Muscle of leg (tissue), 3 donors: ENCODE measurements at regions not wholly inside any gene's neighbourhood (a gene's known extent, or its start where the extent isn't known, plus 50 kb on each side); places are given as distances from the start of the nearest gene placed in this dataset.

Source experiments
- DNase-seq: peaks from one replicate; pipeline ENCODE4 v3.0.0; 2013
- H3K27ac ChIP-seq: one replicate; pipeline ENCODE4 v1.5.1; 2013; ENCODE audit warnings: mild to moderate bottlenecking, low read length, control low read depth
- H3K27me3 ChIP-seq: one replicate; pipeline ENCODE4 v1.6.1; 2013; ENCODE audit warnings: low read length; ENCODE audit not compliant: control insufficient read depth, insufficient read depth
- H3K36me3 ChIP-seq: one replicate; pipeline ENCODE4 v1.6.1; 2013; ENCODE audit warnings: low read length; ENCODE audit not compliant: control insufficient read depth, insufficient read depth
- H3K4me1 ChIP-seq: one replicate; pipeline ENCODE4 v1.6.1; 2013; ENCODE audit warnings: low read length; ENCODE audit not compliant: control insufficient read depth, insufficient read depth
- H3K4me3 ChIP-seq: one replicate; pipeline ENCODE4 v1.5.1; 2013; ENCODE audit warnings: low read length, control low read depth
- H3K9me3 ChIP-seq: replicated peaks from 2 replicates; pipeline ENCODE4 v1.6.1; 2013; ENCODE audit warnings: low read depth, low read length; ENCODE audit not compliant: control insufficient read depth
- WGBS: methylation state at CpG from one replicate; pipeline ENCODE4 v1.1.5; 2013; ENCODE audit warnings: missing lambda C conversion rate; ENCODE audit not compliant: insufficient coverage; 5-methylcytosine and 5-hydroxymethylcytosine counted together

DNA sequence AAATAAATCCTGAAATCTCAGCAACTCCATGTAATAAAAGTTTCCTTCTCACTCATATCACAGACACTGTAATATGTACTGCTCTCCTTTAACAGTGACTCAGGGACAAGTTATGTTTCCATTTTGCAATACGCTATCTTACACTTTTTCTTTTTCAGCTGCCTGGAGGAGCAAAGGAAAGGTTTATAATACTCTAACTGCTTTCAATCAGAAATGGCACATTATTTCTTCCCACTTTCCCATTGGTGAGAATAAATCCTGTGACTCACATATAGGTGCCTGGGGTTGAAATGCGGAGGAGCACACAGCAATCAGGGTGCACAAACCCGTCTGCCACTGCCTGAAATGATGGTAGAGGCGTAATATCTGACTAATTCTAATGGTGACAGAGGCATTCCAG lies 186.6 kb downstream of the HINT1 start:
- no peak for DNase-seq
- Histone ChIP-seq H3K27ac (no peak overlapping the region), H3K4me3 (no peak overlapping the region), H3K9me3 (no peaks in the 10 kb centered on the region), H3K27me3 (no peaks in the 10 kb centered on the region), H3K36me3 (no peaks in the 10 kb centered on the region), H3K4me1 (no peaks in the 10 kb centered on the region)
- no CpG with 5 or more reads among the region's 4 CpGs for WGBS

DNA sequence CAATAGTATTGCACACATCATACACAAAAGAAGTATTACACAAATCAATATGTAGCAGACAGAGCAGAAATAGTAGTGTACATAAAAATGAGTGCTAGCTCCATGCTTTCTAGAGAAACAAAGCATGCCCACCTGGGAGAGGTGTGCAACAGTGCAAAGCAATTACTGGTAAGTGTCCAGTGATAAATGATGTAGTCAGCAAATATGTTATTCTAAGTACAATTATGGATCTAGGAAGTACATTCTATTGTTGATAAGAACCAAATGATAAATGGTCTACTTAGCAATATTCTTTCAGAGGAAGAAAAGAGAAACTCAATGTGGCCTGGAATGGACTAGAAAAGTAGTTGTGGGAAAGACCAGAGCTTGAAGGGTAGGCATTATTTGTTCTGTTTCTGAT lies 188.6 kb downstream of the HINT1 start:
- Histone ChIP-seq H3K4me3 (no peak overlapping the region), H3K9me3 (no peaks in the 10 kb centered on the region), H3K4me1 (no peaks in the 10 kb centered on the region), H3K27ac (no peak overlapping the region), H3K27me3 (no peaks in the 10 kb centered on the region), H3K36me3 (no peaks in the 10 kb centered on the region)
- no peak for DNase-seq

DNA sequence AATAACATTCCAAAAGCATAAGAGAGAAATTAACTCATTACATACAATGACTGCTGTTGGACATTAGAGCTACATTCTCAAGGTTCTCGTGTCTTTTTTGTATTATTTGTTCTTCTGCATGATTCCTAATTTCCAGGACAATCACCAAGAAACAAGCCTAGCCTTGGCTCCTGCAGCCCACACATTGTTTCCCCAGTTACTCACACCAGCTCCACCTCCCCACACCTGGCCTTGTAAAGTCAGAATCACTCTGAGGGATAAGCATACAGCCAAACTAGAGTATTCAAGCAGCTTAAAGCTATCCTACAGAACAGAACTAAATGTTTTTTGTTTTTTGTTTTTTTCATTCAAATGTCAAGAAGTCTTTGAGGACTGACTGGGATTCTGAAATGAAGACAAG lies 189.2 kb downstream of the HINT1 start:
- Histone ChIP-seq H3K4me1 (no peaks in the 10 kb centered on the region), H3K27ac (no peak overlapping the region), H3K36me3 (no peaks in the 10 kb centered on the region), H3K27me3 (no peaks in the 10 kb centered on the region), H3K4me3 (no peak overlapping the region), H3K9me3 (no peaks in the 10 kb centered on the region)
- no peak for DNase-seq
- no CpG with 5 or more reads among the region's 1 CpG for WGBS

DNA sequence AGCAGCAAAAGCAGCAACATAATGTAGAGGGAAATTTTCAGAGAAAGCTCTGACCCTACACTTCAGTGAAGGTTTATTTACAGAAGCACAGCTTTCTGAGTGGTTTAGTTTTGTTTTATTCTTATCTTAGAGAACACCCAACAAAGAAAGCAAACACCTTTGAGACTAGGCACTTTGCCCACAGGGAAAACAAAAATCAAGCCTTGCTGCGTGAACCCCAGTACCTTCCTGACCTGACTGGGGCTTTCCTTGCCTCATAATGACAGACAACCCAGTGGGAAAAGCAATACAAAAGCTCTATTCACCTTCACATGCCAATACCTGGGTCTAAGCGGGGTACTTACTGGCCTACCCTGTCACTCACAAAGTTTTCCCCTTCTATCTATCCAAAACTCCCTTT lies 189.8 kb downstream of the HINT1 start:
- 54% methylated on average over 2 of the region's 2 CpGs for WGBS
- no peak overlapping the region for H3K27ac ChIP-seq
- H3K4me3 ChIP-seq: no peak overlapping the region
- H3K36me3 ChIP-seq: no peaks in the 10 kb centered on the region
- no peaks in the 10 kb centered on the region for H3K9me3 ChIP-seq
- H3K27me3 ChIP-seq: no peaks in the 10 kb centered on the region
- no peaks in the 10 kb centered on the region for H3K4me1 ChIP-seq
- DNase-seq: no peak

DNA sequence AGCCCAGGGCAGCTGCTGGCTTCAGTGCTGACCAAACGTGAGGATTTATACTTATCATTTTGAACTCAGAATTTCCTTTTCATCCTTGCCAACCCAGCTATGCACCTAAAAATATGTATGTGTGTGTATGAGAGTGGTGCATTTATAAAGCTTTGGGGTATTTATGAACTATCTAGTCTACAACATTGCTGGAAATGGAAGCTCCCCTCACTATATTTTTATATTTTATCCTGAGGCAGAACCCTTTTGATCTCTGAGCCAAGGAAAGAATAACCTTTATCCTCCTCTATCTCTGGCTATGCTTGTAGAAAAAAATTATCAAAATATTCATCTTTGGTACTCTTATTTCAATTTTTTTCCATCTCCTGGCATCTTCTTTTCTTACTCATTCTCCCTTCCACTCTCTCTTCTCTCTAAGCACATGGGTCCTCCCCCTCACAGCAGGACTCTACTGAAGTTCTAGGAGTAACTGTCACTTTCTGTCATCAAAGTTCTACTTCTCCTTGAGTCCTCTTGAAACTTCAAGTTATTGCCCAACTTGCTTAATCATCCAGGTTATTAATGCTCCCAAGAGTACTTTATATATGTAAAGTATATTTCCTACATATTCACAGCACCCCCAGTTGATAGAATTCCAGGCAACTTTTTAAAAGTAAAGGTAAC lies 190.9 kb downstream of the HINT1 start:
- no peak overlapping the region for H3K4me3 ChIP-seq
- no CpG with 5 or more reads among the region's 1 CpG for WGBS
- H3K27ac ChIP-seq: no peak overlapping the region
- no peaks in the 10 kb centered on the region for H3K9me3 ChIP-seq
- DNase-seq: no peak
- H3K36me3 ChIP-seq: no peaks in the 10 kb centered on the region
- no peaks in the 10 kb centered on the region for H3K27me3 ChIP-seq
- H3K4me1 ChIP-seq: no peaks in the 10 kb centered on the region

DNA sequence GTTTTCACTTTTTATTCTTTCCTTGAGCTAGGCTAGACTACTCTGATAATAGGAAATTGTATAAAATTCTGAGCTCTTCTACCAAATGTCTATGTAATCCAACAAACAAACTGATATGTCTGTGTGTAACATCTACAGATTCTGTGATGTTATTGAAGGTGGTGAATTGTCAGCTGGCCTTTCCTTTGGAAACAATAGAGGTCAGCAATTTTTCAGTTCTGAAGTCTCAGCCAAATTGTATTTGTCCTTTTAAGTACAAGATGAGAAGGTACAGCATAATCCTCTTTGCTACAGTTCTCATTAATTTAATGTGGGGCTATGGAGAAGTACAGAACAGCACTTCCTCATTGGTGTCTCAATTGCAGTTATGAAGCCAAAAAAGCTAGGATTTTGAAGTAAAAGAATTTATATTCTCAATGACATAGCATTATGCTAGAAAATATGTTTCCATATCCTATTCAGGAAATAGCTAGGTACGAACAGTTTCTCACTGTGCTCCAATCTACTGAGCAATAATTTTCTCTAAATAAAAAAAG lies 198.0 kb downstream of the HINT1 start:
- no peaks in the 10 kb centered on the region for H3K27me3 ChIP-seq
- no peaks in the 10 kb centered on the region for H3K36me3 ChIP-seq
- H3K4me1 ChIP-seq: no peaks in the 10 kb centered on the region
- H3K27ac ChIP-seq: no peak overlapping the region
- no peak overlapping the region for H3K4me3 ChIP-seq
- no peak for DNase-seq
- peaks cover under 1% of the 10 kb centered on the region for H3K9me3 ChIP-seq
- WGBS: no CpG with 5 or more reads among the region's 1 CpG

DNA sequence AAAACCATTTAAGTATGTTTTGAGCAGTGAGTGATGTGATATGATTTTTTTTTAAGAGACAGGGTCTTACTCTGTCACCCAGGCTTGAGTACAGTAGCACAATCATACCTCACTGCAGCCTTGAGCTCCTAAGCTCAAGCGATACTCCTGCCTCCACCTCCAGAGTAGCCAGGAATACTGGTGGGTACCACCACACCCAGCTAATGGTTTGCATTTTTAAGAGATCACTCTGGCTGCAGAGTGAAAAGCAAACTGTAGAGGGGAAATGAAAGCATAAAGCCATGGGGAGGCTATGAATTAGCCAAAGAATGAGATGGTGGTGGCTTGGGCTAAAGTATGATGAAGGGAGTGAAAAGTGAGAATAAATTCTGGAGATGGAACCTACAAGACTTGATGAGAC lies 199.1 kb downstream of the HINT1 start:
- WGBS: no CpG with 5 or more reads among the region's 1 CpG
- Histone ChIP-seq H3K4me1 (no peaks in the 10 kb centered on the region), H3K4me3 (no peak overlapping the region), H3K36me3 (no peaks in the 10 kb centered on the region), H3K27me3 (no peaks in the 10 kb centered on the region), H3K27ac (no peak overlapping the region), H3K9me3 (peaks cover 2% of the 10 kb centered on the region)
- no peak for DNase-seq

DNA sequence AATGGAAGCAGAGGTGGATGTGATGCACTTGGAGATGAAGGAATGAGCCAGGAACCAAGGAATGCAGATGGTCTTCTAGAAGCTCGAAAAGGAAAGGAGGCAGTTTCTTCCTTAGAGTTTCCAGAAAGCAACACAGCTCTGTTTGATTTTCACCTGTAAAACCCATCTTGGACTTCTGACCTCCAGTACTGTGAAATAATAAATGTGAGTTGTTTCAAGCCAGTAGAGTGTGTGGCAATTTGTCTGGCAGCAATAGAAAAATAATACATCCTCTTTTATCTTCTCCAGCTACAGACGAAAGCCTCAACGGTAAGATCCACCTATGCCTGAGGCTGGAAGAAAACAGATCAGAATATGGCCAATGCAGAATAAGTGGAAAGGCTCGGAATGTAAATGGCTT lies 199.7 kb downstream of the HINT1 start:
- Histone ChIP-seq H3K4me1 (no peaks in the 10 kb centered on the region), H3K4me3 (no peak overlapping the region), H3K9me3 (peaks cover 2% of the 10 kb centered on the region), H3K27me3 (no peaks in the 10 kb centered on the region), H3K27ac (no peak overlapping the region), H3K36me3 (no peaks in the 10 kb centered on the region)
- DNase-seq: no peak
- WGBS: 69% methylated on average over 1 of the region's 4 CpGs

DNA sequence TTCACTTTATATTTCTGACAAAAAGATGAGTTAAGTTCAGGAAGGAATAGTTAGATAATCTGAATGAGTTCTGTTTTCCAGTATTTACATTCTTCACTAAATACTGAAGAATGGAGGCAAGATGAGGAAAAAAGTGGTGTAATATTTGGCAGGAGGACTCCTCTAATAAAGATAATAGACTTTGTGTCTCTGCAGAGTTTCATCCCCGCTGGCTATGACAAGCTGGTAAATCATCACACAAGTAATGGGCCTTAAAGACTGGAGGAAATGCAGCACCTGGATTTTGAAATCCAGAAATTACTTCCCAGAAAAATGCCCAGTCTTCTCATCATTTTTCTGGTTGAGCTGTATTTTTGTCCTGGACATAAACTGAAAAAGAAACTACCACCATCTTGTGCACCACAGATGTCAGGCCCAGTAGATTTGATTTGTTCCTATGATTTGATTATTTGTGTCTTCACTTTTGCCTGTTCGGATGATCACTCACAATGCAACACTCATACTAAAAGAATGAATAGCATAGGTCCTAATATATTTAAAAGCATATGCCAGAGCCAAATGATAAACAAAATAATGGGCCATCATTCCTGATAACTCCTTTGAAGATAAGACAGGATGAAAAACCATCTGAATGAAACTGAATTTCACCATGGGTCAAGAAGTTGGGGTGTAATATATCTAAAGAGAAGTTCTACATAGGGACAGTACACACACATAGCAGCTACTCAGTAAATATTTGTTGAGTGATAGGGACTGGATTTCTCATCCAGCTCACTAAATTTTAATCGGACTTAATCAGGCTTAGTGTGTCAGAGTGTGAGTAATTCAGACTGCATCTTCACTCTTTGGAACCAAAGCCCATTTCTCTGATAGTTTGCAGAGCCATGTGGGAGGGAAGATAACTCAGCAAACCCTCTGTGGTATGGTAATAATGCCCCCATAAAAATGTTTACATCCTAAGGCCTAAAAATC lies 200.5 kb downstream of the HINT1 start:
- H3K27ac ChIP-seq: no peak overlapping the region
- H3K36me3 ChIP-seq: no peaks in the 10 kb centered on the region
- no peak for DNase-seq

DNA sequence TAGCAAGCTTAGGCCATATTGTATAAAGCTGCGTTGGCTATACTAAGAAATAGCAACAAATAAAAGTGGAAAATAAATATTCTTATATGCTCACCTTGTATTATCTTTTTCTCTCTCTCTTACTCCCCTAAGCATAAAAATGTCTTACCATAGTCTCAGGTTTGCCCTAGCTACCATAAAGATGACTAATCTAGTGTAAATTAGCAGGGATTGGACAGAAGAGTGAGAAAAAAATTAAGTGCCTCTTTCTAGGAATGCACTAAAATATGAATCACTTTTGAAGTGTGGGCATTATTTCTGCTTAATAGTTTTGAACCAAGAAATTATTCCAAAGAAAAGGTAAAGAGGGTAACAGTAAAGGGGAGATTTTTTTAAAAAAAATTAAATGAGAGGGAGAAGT lies 201.3 kb downstream of the HINT1 start:
- Histone ChIP-seq H3K27me3 (no peaks in the 10 kb centered on the region), H3K9me3 (peaks cover 4% of the 10 kb centered on the region), H3K36me3 (no peaks in the 10 kb centered on the region), H3K27ac (no peak overlapping the region), H3K4me1 (no peaks in the 10 kb centered on the region), H3K4me3 (no peak overlapping the region)
- no peak for DNase-seq
- no CpG with 5 or more reads among the region's 1 CpG for WGBS

More for the DNA sequence above, 200.5 kb downstream of the HINT1 start:
- Histone ChIP-seq H3K9me3 (peaks cover 4% of the 10 kb centered on the region), H3K4me1 (no peaks in the 10 kb centered on the region), H3K27me3 (no peaks in the 10 kb centered on the region), H3K4me3 (no peak overlapping the region)
- no CpG with 5 or more reads among the region's 3 CpGs for WGBS
